MM.1S (cell line): ENCODE measurements at regions not wholly inside any gene's neighbourhood (a gene's known extent, or its start where the extent isn't known, plus 50 kb on each side); places are given as distances from the start of the nearest gene placed in this dataset.

ENCODE experiments used
- EZH2 ChIP-seq: fragments of 300-600 bp; sonication (generic); optimal IDR thresholded peaks from 2 replicates; pipeline ENCODE3; 2017; ENCODE audit warnings: low read depth, mild to moderate bottlenecking, antibody characterized with exemption, low read length, mixed read lengths
- EZH2phosphoT487 ChIP-seq: fragments of 300-600 bp; sonication (generic); IDR thresholded peaks from 2 replicates; pipeline ENCODE4 v1.6.1; 2018; ENCODE audit warnings: antibody characterized with exemption, low read length
- TF ChIP-seq, protein P1 (sequence below): fragments of 300-600 bp; sonication (generic); IDR thresholded peaks from 2 replicates; pipeline ENCODE4 v1.5.1; 2016; ENCODE audit warnings: antibody characterized with exemption, low read length, mixed read lengths

DNA sequence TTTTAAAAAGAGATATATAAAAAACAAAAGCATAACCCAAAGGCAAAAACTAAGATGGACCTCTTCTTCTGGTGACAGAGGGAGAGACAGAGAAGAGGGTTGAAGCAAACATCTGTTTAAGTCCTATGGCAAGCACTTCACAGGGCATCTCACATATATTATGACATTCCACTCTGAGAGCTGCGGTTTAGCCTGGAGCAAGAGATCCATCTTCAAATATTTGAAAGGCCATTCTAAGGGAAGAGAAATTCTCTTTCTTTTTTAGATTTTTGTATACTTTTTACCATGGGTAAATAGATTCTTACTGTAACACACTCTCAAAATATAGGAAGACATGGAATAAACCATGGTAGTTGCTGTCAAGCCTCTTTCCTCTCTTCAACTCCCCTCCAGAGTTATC, 204.1 kb downstream of the GXYLT1 start:
- TF ChIP-seq EZH2, result no peak
- TF ChIP-seq, protein P1, sequence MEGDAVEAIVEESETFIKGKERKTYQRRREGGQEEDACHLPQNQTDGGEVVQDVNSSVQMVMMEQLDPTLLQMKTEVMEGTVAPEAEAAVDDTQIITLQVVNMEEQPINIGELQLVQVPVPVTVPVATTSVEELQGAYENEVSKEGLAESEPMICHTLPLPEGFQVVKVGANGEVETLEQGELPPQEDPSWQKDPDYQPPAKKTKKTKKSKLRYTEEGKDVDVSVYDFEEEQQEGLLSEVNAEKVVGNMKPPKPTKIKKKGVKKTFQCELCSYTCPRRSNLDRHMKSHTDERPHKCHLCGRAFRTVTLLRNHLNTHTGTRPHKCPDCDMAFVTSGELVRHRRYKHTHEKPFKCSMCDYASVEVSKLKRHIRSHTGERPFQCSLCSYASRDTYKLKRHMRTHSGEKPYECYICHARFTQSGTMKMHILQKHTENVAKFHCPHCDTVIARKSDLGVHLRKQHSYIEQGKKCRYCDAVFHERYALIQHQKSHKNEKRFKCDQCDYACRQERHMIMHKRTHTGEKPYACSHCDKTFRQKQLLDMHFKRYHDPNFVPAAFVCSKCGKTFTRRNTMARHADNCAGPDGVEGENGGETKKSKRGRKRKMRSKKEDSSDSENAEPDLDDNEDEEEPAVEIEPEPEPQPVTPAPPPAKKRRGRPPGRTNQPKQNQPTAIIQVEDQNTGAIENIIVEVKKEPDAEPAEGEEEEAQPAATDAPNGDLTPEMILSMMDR, result no peak
- no peak for TF ChIP-seq EZH2phosphoT487
